ENCODE measurements at regions not wholly inside any gene's neighbourhood (a gene's known extent, or its start where the extent isn't known, plus 50 kb on each side); places are given as distances from the start of the nearest gene placed in this dataset.
"Not testable (repeated sequence)": the region's sequence is repeated elsewhere in the genome, so short reads cannot be mapped to it uniquely, and the experiment has no call there.

DNA sequence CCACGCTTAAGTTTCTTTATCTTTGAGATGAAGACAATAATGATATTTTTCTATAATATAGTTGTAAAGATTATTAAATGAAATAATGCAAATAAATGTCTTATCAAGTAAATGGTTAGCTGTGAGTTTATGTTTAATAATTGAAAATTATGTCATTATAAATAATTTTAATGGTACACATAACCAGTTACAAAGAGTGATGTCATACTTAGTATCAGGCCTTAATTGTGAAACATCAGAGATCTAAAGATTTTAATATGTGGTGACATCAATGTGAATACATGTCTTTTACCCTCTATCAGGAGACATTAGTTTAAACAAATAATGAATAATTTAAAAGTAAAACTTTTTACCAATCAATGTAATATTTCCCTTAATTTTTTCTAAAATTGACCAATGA, 63.8 kb upstream of the P2RY1 start:
- no peak for TF ChIP-seq POLR2A (IDR thresholded peaks at IDR 0.05)
- TF ChIP-seq, protein P1, sequence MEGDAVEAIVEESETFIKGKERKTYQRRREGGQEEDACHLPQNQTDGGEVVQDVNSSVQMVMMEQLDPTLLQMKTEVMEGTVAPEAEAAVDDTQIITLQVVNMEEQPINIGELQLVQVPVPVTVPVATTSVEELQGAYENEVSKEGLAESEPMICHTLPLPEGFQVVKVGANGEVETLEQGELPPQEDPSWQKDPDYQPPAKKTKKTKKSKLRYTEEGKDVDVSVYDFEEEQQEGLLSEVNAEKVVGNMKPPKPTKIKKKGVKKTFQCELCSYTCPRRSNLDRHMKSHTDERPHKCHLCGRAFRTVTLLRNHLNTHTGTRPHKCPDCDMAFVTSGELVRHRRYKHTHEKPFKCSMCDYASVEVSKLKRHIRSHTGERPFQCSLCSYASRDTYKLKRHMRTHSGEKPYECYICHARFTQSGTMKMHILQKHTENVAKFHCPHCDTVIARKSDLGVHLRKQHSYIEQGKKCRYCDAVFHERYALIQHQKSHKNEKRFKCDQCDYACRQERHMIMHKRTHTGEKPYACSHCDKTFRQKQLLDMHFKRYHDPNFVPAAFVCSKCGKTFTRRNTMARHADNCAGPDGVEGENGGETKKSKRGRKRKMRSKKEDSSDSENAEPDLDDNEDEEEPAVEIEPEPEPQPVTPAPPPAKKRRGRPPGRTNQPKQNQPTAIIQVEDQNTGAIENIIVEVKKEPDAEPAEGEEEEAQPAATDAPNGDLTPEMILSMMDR (IDR thresholded peaks at IDR 0.05) = no peak
- WGBS, 2 donors = 86 to 88% methylated on average over 1 of the region's 1 CpG
- Histone ChIP-seq H3K27ac (no peak overlapping the region), H3K27me3 (no peaks in the 10 kb centered on the region), H3K4me1 (no peaks in the 10 kb centered on the region), H3K36me3 (ENCODE audit: low read depth, missing control alignments) (no peaks in the 10 kb centered on the region), H3K9me3 (no peaks in the 10 kb centered on the region), H3K4me3 (no peak overlapping the region)
- no peak for DNase-seq
- intact Hi-C loops (cut with DNase I; ENCODE audit: low total_unique reads) = no loop called here

DNA sequence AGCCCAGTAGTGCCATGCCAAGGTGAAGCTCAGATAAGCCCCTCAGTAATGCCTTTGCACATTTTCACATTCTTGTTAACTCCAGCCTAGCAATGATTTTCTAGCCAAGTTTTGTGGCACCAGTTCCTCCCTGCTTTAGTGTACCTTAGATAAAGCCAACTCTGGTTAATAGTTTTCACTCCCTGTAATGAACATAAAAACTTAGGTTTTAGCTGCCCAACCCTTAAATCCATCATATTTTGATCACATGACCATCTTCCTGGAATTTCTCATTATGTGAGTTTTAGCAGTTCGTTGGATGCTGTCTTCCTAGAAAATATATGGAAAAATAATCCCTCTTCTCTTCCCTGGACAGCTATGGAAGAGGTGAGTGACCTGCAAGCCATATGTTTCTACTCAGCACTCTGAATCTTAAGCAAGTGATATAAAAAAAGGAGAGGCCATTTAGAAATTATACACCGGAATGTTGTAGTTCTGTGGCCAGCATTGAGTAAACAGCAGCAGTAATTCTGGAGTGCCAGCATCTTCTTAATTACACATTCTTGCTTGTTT, 62.2 kb upstream of the P2RY1 start:
- intact Hi-C loops (cut with DNase I; ENCODE audit: low total_unique reads) = no loop called here

DNA sequence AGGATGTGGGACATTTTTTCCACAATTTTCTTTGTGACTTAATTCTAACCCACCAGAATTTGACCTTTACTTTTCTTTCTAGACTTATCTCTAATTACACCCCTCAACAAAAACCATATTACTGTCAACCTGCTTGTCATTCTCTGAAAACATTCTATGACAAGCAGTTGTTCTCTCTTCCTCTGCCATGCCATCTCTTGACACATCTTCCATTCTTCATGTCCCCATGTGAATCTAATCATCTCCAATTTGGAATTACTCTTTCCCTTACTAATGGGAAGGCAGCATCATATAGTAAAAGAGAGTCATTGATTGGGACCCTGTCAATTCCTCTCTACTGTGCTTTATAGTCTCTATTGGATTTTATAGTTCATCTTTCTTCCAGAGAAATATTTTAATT, 61.3 kb upstream of the P2RY1 start:
- H3K4me3 ChIP-seq = no peak overlapping the region
- no peak for DNase-seq
- no peaks in the 10 kb centered on the region for H3K27me3 ChIP-seq
- intact Hi-C loops (cut with DNase I; ENCODE audit: low total_unique reads) = no loop called here
- H3K4me1 ChIP-seq = no peaks in the 10 kb centered on the region
- TF ChIP-seq, protein P1 (IDR thresholded peaks at IDR 0.05) = no peak
- no peak for TF ChIP-seq POLR2A (IDR thresholded peaks at IDR 0.05)
- no peaks in the 10 kb centered on the region for H3K9me3 ChIP-seq
- no peak overlapping the region for H3K27ac ChIP-seq
- no peaks in the 10 kb centered on the region for H3K36me3 ChIP-seq (ENCODE audit: low read depth, missing control alignments)

More for the DNA sequence above, 62.2 kb upstream of the P2RY1 start:
- Histone ChIP-seq H3K9me3 (no peaks in the 10 kb centered on the region), H3K4me1 (no peaks in the 10 kb centered on the region), H3K27me3 (no peaks in the 10 kb centered on the region), H3K36me3 (ENCODE audit: low read depth, missing control alignments) (no peaks in the 10 kb centered on the region), H3K4me3 (no peak overlapping the region), H3K27ac (no peak overlapping the region)
- DNase-seq = no peak
- TF ChIP-seq, protein P1 (IDR thresholded peaks at IDR 0.05) = no peak
- TF ChIP-seq POLR2A (IDR thresholded peaks at IDR 0.05) = no peak
- WGBS, 2 donors = 72% methylated on average over 2 of the region's 2 CpGs

DNA sequence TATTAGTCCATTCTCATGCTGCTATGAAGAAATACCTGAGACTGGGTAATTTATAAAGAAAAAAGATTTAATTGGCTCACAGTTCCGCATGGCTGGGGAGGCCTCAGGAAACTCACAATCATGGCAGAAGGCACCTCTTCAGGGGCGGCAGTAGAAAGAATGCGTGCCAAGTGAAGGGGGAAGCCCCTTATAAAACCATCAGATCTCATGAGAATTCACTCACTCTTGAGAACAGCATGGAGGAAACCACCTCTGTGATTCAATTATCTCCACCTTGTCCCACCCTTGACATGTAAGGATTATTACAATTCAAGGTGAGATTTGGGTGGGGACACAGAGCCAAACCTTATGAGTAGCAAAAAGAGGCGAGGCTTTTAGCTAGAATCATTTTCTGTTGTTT, 60.7 kb upstream of the P2RY1 start:
- H3K36me3 ChIP-seq (ENCODE audit: low read depth, missing control alignments); H3K4me1 ChIP-seq; H3K9me3 ChIP-seq; intact Hi-C loops (cut with DNase I; ENCODE audit: low total_unique reads); H3K27me3 ChIP-seq; H3K27ac ChIP-seq; DNase-seq; H3K4me3 ChIP-seq: not testable (repeated sequence)
- 96 to 97% methylated on average over 4 of the region's 4 CpGs for WGBS, 2 donors

DNA sequence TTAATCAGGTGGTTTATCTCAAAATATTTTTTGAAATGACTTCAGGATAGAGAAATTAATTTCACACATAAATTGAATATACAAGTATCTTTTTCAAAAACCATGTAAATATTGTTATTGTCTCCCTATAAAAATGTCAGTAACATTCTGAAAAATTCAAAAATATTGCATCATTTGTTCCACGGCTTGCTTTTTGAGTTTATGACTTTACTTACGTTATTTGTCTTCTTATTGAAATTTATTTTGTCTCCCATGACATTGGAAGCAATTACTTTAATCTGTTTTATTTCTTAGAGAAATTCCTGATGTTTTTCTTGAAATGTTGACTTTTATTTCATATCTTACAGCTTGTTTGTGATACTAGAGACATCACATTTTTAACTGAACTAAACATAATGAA, 56.9 kb upstream of the P2RY1 start:
- Histone ChIP-seq H3K36me3 (ENCODE audit: low read depth, missing control alignments) (no peaks in the 10 kb centered on the region), H3K9me3 (no peaks in the 10 kb centered on the region), H3K4me3 (no peak overlapping the region), H3K27me3 (no peaks in the 10 kb centered on the region), H3K27ac (no peak overlapping the region), H3K4me1 (no peaks in the 10 kb centered on the region)
- TF ChIP-seq, protein P1 (IDR thresholded peaks at IDR 0.05) = no peak
- TF ChIP-seq POLR2A (IDR thresholded peaks at IDR 0.05) = no peak
- no peak for DNase-seq
- intact Hi-C loops (cut with DNase I; ENCODE audit: low total_unique reads) = no loop called here
- WGBS, 2 donors = 83 to 86% methylated on average over 2 of the region's 2 CpGs

All from testis (tissue), 2 donors.